ENCODE measurements at regions not wholly inside any gene's neighbourhood (a gene's known extent, or its start where the extent isn't known, plus 50 kb on each side); places are given as distances from the start of the nearest gene placed in this dataset.

GRCh38 chr12:95402096-95402495 lies 71.9 kb upstream of the METAP2 start:
- no peak for TF ChIP-seq POLR2AphosphoS5 (IDR thresholded peaks at IDR 0.05; ENCODE audit: low read depth, low read length)
- no peak for TF ChIP-seq PBX3 (IDR thresholded peaks at IDR 0.05)
- no peak for TF ChIP-seq RAD21 (IDR thresholded peaks at IDR 0.05; ENCODE audit: low read length)
- no peak for TF ChIP-seq RFX5 (IDR thresholded peaks at IDR 0.05; ENCODE audit: low read length)
- TF ChIP-seq NFIC (IDR thresholded peaks at IDR 0.05; ENCODE audit: borderline replicate concordance), result no peak
- TF ChIP-seq EP300 (IDR thresholded peaks at IDR 0.05; ENCODE audit: borderline replicate concordance in 1 of 2, low read depth in 1 of 2, low read length in 1 of 2), result no peak
- TF ChIP-seq USF2 (IDR thresholded peaks at IDR 0.05; ENCODE audit: borderline replicate concordance, low read depth, low read length), result no peak
- TF ChIP-seq CTCF (IDR thresholded peaks at IDR 0.05), result no peak
- TF ChIP-seq TEAD4 (IDR thresholded peaks at IDR 0.05; ENCODE audit: borderline replicate concordance, insufficient read depth), result no peak
- TF ChIP-seq EZH2phosphoT487 (IDR thresholded peaks at IDR 0.05; ENCODE audit: borderline replicate concordance, low read depth), result no peak
- TF ChIP-seq GABPA (IDR thresholded peaks at IDR 0.05; ENCODE audit: low read depth), result no peak
- TF ChIP-seq REST (IDR thresholded peaks at IDR 0.05; ENCODE audit: low read depth, low read length), result no peak
- TF ChIP-seq FOXJ3 (CRISPR knock-in tag; IDR thresholded peaks at IDR 0.05), result no peak

All from SK-N-SH (cell line).